Panc1 (cell line): ENCODE measurements at regions not wholly inside any gene's neighbourhood (a gene's known extent, or its start where the extent isn't known, plus 50 kb on each side); places are given as distances from the start of the nearest gene placed in this dataset.

Experiments used
- ATAC-seq: fragments of 200-7000 bp; cut with Tn5 transposase; 2 replicates; pipeline ENCODE4 v1.9.1; 2020; ENCODE audit warnings: mild to moderate bottlenecking, moderate library complexity
- BruUV-seq: library from RNA; stranded (reverse); fragments of 400-500 nt; replicated peaks from 2 replicates; lab custom pipeline; 2021; lab: Mats Ljungman, UMichigan
- CTCF ChIA-PET: fragments of 300-600 bp; sonication (Branson Sonifier 250); formaldehyde crosslinking; loops from one replicate; lab custom pipeline; 2022; ENCODE audit warnings: antibody characterized with exemption; lab: Charles Lee
- POLR2A ChIA-PET: fragments of 300-600 bp; sonication (Branson Sonifier 250); formaldehyde crosslinking; loops from one replicate; lab custom pipeline; 2022; ENCODE audit warnings: antibody characterized with exemption; lab: Charles Lee
- DNase-seq: peaks from one replicate; pipeline ENCODE4 v3.0.0-alpha.2; 2010; ENCODE audit warnings: low read depth, low spot score
- H3K27ac ChIP-seq: 2 replicates; pipeline ENCODE4 v1.5.1; 2011; ENCODE audit warnings: mild to moderate bottlenecking, low read length, inconsistent platforms
- H3K27me3 ChIP-seq: fragments of 200-500 bp; sonication (Bioruptor generic); 2 replicates; pipeline ENCODE4 v1.6.0; 2014; ENCODE audit warnings: low read length, inconsistent platforms; ENCODE audit not compliant: control insufficient read depth, insufficient read depth
- H3K36me3 ChIP-seq: fragments of 200-500 bp; sonication (Bioruptor generic); 2 replicates; pipeline ENCODE4 v1.5.1; 2014; ENCODE audit warnings: inconsistent platforms, mild to moderate bottlenecking, low read length, moderate library complexity; ENCODE audit not compliant: control insufficient read depth, insufficient read depth
- H3K4me1 ChIP-seq: 2 replicates; pipeline ENCODE4 v1.5.1; 2011; ENCODE audit warnings: inconsistent platforms, mild to moderate bottlenecking, low read length, moderate library complexity; ENCODE audit not compliant: control insufficient read depth, insufficient read depth
- H3K4me3 ChIP-seq, 2 experiments: 2 replicates each; pipeline ENCODE4 v1.5.1; 2011 to 2012; ENCODE audit warnings: low read depth in 2 of 2, low read length in 2 of 2, mild to moderate bottlenecking in 2 of 2, inconsistent platforms in 1 of 2, moderate library complexity in 1 of 2
- H3K9me3 ChIP-seq: fragments of 200-500 bp; sonication (Bioruptor generic); 2 replicates; pipeline ENCODE4 v1.5.1; 2014; ENCODE audit warnings: low read depth, mild to moderate bottlenecking, inconsistent platforms, low read length, moderate library complexity; ENCODE audit not compliant: control insufficient read depth, insufficient read depth
- CTCF ChIP-seq: fragments of 450-650 bp; IDR thresholded peaks from 2 replicates; pipeline ENCODE4 v1.5.1; 2017; ENCODE audit warnings: mild to moderate bottlenecking
- POLR2AphosphoS5 ChIP-seq: IDR thresholded peaks from 2 replicates; pipeline ENCODE4 v1.6.1; 2012; ENCODE audit warnings: mild to moderate bottlenecking, low read depth, low read length, moderate library complexity
- REST ChIP-seq, 2 experiments: IDR thresholded peaks; 2 replicates each; pipeline ENCODE4 v1.6.1; 2011 to 2012; ENCODE audit warnings: low read depth in 2 of 2, control low read depth in 1 of 2, low read length in 1 of 2, mild to moderate bottlenecking in 1 of 2, moderate library complexity in 1 of 2; ENCODE audit not compliant: insufficient read depth in 1 of 2
- SIN3A ChIP-seq: IDR thresholded peaks from 2 replicates; pipeline ENCODE4 v1.6.1; 2012; ENCODE audit warnings: low read depth, mild to moderate bottlenecking, low read length, moderate library complexity, borderline replicate concordance; ENCODE audit not compliant: insufficient read depth
- TCF7L2 ChIP-seq: IDR thresholded peaks from 2 replicates; pipeline ENCODE4 v1.6.1; 2011; ENCODE audit warnings: mild to moderate bottlenecking, low read depth, low read length, inconsistent platforms
- in situ Hi-C: cut with HindIII; loops from 2 replicates; pipeline ENCODE4 v1.10.0; 2016; ENCODE audit warnings: low sequenced_read_pairs, low pct_unique_long_range_greater_than_20kb
- intact Hi-C: fragments of 100-400 bp; cut with micrococcal nuclease; formaldehyde crosslinking; loops from one replicate; pipeline ENCODE4 v1.10.0; 2022; ENCODE audit not compliant: unreplicated experiment

GRCh38 chr12:89258240-89258969 is 93.9 kb downstream of the DUSP6 start:
- intact Hi-C loops, result no loop called here
- in situ Hi-C loops, result no loop called here
- no peak for DNase-seq
- no peaks in the 10 kb centered on the region for H3K36me3 ChIP-seq
- H3K4me1 ChIP-seq, result no peaks in the 10 kb centered on the region
- POLR2A ChIA-PET, result no interaction called here
- no peak overlapping the region for H3K4me3 ChIP-seq
- no peak for ATAC-seq
- BruUV-seq, result no TSS peak
- no peaks in the 10 kb centered on the region; the same call in 1 of the 2 replicates for H3K27me3 ChIP-seq
- no peak overlapping the region for H3K27ac ChIP-seq
- H3K9me3 ChIP-seq, result no peaks in the 10 kb centered on the region
- no peak for TF ChIP-seq CTCF
- TF ChIP-seq POLR2AphosphoS5, result no peak
- no peak for TF ChIP-seq SIN3A
- no peak for TF ChIP-seq REST (IDR thresholded peaks at IDR 0.05; ENCODE audit: insufficient read depth in 1 of 2, low read depth in 2 of 2, low read length in 1 of 2)
- no peak for TF ChIP-seq TCF7L2
- CTCF ChIA-PET, result no interaction called here

GRCh38 chr12:89257340-89257739 is 95.0 kb downstream of the DUSP6 start:
- ChIA-PET POLR2A (no interaction called here), CTCF (no interaction called here)
- ATAC-seq (no peak), DNase-seq (no peak)
- TF ChIP-seq REST (IDR thresholded peaks at IDR 0.05; ENCODE audit: insufficient read depth in 1 of 2, low read depth in 2 of 2, low read length in 1 of 2), result no peak
- no peaks in the 10 kb centered on the region; the same call in 1 of the 2 replicates for H3K27me3 ChIP-seq
- intact Hi-C loops (no loop called here), in situ Hi-C loops (no loop called here)
- H3K9me3 ChIP-seq, result no peaks in the 10 kb centered on the region
- H3K4me1 ChIP-seq, result no peaks in the 10 kb centered on the region
- BruUV-seq, result no TSS peak
- no peak overlapping the region for H3K4me3 ChIP-seq
- no peak overlapping the region for H3K27ac ChIP-seq
- no peaks in the 10 kb centered on the region; the same call in 1 of the 2 replicates for H3K36me3 ChIP-seq
